Pulmonary artery endothelial cell (primary cell): ENCODE measurements at regions not wholly inside any gene's neighbourhood (a gene's known extent, or its start where the extent isn't known, plus 50 kb on each side); places are given as distances from the start of the nearest gene placed in this dataset.
"Not testable (repeated sequence)": the region's sequence is repeated elsewhere in the genome, so short reads cannot be mapped to it uniquely, and the experiment has no call there.

ENCODE experiments used
- DNase-seq: peaks from one replicate; pipeline ENCODE4 v3.0.0-alpha.2; 2011; ENCODE audit warnings: low read depth, low spot score

DNA sequence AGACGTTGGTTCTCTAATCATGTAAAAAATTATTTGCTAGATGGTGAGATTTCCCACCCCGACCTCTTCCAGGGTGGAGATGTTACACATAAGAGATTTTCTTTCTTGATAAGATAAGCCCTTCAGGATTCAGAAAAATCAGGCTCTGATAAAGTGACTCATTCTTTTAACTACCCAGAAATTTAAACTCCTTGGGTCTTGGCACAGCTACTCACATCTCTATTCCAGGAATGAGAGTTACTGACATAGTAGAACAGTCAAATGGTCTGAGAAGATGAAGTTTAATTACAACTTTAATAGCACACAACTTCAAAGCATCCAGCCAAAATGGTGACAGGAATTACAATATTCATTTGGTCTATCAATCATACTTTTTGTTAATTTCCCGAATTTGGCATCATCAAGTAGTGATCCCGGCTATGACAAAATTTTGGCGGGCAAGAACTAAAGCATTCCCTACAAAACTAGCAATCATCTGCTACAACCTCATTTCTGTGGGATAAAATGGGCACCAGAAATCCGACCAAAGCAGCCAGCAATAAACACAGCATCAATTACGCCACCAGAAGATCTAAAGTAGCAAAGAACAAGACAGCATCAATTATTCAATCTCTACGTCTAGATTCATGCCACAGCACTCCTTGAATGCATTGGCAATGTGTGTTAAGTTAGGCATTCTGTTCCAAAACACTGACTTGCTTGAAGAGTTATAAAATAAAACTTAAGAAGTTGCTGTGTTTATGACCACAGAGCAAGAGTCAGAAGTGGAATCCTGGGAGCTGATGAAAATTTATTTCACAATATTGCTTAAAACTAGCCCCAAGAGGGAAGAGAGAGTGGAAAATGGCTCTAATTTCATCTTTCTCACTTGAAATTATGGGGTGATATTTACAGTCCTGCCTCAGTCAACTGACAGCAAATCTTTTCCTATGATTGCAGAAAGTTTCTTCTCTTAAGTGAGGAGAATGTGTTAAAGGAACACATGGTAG, 565.7 kb upstream of the ANKRD30A start:
- DNase-seq, result no peak

DNA sequence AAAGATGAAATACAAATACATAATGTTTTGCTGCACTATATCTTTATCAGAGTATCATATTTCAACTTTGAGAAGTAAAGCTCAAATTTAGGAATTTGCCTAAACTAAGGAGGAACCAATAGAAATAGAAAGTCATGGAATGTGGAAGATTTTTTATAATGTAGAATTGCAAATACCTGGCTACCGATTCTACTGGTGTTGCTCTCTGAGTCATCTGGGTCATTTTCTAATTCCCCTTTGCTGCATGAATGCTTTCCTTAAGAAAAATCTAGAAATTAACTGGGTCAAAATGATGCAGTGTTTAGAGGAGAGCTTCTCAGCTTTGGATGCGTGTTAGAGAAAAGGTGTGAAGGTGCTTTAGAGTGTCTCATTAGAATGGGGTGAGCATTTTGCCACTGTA, 568.9 kb upstream of the ANKRD30A start:
- DNase-seq, result no peak

DNA sequence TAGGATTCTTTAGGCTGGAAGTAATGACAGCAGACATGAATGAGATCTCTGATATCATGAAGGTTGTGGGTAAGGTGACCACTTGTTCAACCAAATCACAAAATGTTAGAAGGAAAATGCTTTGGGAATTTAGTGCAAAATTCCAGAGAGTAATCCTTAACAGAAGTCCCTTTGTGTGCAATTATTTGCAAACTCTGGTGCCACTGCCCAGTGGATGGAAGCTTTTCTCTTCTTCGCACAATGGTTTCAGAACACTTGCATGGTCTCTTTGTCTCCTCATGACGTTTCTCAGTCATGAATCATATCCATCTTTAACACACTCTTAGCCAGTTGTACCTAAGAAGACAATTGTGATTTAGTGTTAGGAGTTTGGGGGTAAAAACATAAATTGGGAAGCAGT, 570.4 kb upstream of the ANKRD30A start:
- no peak for DNase-seq

DNA sequence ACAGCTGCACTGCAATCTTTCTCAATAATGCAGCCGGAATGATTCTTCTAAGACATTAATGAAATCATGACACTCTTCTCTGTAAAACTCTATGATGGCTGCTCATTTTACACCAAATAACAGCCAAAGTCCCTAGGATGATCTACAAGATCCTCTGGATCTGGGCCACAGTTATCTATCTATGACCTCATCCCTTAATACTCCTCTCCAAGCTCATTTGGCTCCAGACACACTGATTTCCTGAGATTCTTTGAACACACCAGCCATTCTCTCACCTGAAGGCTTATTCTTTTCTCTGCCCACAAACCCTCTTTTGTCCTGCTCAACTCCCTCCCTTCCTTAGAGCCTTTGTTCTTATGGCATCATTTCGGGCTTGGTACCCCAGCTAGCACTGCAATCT, 577.4 kb upstream of the ANKRD30A start:
- DNase-seq, result no peak

DNA sequence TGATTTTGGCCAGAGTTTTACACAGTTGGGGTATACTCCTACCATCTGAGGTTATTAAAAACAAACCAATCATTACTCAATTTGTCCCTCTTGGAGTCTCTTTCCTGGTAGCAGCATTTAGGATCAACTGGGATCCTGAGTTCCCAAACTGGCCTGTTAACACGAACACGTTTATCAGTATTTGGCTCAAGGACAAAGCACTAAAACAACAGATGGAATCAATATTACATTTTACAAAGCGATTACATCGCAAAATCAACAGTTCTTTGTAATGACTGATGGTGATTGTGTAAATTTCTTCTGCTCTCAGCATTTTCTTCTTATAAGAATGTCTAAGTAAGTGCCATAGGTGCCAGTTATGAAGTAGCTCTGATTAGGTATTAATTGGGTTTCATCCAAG, 582.9 kb upstream of the ANKRD30A start:
- DNase-seq, result no peak

DNA sequence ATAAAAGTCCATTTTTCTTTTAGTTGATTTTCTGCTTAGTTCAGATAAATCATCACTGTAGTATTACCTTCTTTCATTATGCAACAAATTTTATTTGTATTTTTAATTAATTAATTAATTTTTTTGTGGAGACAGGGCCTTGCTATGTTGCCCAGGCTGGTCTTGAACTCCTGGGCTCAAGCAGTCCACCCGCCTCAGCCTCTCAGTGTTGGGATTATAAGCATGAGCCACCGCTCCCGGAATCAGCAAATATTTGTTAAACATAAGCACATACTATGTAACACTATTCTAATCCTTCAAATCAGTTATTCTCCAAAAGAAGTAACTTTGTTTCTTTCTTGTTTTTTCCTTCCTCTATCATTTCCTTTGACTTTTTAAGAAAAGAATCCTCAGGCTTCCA, 584.8 kb upstream of the ANKRD30A start:
- no peak for DNase-seq

DNA sequence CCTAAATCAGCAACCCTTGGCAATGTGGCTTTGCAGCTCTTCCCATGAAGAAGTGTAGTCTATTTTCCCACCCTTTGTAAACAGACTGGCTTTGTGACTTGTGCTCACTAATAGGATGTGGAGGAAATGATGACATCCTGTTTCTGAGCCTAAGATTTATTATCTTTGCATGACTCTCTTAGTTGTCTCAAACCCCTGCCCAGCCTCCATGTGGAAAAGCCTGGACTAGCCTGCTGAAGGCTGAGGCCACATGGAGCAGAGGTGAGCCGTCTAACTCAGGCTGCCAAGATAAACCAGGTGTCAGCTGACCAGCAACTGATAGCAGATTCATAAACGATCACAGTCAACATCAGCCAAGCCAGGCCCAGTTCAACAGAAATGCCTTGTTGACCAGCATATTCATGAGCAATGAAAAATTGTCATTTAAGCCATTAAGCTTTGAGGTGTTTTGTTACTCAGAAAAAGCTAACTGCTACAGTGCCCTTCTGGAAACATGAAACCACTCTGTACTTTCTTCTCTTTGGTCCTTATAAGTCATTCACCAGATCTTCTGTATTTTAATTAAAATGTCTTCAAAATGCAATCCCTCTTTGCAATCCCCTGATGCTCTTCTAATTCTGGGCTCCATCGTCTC, 586.3 kb upstream of the ANKRD30A start:
- peak; percentile 98 for DNase-seq

DNA sequence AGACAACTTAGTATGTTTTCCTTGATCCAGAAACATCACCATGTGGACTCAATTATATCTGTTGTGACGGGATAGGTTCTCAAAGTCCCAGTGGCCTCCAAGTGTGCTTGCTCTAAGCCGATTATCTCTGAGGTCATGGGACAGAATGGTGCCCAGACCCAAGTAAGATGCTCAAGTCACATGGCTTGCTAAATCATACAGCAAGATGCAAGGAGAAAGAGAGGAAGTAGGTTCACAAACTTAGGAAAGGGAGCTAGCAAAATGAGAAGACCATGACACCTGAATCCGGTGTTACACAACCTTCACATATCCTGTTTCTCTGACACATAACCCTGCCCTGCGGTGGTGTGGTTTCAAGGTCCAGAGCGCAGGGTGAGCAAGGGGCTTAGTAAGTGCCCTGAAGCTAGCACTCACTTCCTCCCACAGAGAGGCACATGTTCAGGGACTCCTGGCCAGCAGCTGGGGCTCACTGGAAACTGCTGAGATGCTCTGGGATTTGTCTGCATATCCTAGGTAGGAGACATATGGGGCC, 590.9 kb upstream of the ANKRD30A start:
- peak; percentile 75 for DNase-seq

DNA sequence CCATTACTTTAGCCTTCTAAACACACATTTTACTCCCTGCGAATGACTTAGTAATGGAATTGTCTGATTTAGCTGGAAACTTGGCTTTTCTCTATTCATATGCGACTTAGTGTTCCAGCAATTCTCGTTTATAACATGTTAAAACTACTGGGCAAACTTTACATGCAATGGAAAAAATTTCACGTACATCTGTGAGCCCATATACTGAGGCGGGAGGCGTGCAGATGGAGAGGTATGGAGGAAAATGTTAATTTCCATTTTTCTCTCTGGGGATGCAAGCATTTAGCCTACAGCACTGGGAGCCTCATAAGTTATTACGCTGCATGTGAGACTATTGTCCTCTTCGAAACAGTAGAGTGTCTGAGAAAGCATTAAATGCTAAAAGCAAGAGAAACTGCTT, 591.5 kb upstream of the ANKRD30A start:
- DNase-seq, result no peak

DNA sequence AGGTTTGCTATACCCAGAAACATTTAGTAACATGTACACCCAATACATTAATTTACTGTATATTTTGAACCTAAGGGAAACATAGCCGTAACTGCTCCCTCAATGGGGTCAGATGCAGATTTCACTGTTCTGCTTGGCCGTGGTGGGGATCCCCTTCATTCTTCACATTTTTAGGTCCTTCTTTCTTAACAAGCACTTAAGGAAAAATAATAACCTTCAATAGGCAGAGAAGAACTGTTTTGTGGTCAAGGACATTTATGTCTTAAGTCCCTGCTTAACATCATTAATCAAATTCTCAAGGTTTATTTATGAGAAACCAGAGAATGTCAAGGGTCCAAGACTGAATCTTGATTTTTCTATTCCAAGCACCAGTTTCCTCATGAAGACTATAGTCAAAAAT, 592.1 kb upstream of the ANKRD30A start:
- no peak for DNase-seq

DNA sequence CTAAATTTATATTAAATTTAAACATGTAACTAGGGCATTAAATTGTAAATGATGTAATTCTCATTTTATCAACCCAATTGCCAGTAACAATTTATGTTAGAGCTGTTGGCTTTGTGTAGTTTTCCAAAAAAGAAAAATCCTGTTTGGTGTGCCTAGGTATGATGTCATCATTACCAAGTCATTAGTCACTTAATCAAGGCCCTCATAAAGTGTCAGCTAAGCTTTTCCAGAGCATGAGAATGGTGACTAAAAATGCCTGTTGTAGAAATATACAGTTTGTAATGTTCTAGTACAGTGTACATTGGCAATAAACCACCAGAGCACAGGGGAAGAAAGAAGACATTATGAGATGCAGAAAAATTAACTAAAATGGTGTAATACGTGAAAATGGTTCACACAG, 593.8 kb upstream of the ANKRD30A start:
- no peak for DNase-seq

DNA sequence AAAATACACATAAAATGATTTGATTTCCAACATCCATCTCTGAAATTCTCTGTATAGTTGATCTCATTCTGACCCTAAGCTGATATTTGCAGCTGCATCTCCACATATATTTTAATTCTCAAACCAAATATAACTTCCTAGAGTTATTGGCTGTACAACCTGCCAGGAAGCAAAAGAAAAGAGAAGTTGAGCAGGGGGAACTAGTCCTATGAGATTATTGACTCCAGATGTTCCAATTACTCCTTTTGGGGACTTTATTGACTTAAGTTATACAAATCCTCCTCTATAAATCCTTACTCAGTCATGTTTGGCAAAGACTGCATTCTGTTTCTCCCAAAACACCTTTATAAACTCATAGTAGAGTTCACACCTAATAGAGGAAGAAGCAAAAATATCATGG, 599.4 kb upstream of the ANKRD30A start:
- DNase-seq, result no peak

DNA sequence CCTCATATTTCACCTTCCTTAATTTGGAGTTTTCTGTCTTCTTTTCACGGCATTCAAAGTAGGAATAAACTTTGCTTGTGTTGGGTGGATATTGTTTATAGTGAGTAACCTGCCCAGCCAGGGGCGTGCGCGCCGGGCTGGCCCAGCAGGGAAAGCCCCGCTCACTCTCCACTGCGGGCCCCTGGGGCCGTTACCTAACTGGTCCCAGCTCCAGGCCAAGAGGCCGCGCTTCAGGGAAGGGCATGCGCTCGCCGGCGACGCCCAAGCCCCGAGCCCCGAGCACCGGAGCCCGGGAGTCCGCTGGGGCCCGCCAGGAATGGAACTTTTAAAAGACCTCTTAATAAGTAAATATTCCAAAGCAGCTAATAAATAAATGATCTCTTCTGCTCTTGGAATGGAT, 601.3 kb upstream of the ANKRD30A start:
- not testable (repeated sequence) for DNase-seq

DNA sequence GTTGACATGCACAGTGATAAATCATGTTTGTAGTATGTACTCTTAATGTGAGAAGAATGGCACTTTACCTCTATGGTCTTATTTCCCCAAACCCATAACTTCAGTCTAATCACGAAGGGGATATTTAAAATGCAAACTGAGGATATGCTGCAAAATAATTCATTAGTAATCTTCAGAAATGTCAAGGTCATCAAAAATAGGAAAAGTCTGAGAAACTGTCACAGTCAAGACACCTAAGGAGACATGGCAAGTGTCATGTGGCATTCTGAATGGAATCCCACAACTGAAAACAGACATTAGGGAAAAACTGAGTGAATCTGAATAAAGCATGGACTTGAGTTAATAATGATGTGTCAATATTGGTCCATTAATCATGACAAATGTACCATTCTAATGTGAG, 605.5 kb upstream of the ANKRD30A start:
- DNase-seq, result no peak

DNA sequence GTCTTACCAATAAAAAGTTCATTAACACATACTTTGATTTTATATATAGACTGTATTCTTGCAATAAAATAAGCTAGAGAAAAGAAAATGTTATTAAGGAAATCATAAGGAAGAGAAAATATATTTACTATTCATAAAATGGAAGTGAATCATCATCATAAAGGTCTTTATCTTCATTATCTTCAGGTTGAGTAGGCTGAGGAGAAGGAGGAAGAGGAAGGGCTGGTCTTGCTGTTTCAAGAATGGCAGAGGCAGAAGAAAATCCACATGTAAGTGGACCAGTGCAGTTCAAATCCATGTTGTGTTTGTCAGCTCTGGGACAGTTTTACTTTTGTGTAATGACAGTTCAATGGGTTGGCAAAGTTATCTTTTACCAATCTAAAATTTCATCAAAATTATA, 609.1 kb upstream of the ANKRD30A start:
- DNase-seq, result no peak

DNA sequence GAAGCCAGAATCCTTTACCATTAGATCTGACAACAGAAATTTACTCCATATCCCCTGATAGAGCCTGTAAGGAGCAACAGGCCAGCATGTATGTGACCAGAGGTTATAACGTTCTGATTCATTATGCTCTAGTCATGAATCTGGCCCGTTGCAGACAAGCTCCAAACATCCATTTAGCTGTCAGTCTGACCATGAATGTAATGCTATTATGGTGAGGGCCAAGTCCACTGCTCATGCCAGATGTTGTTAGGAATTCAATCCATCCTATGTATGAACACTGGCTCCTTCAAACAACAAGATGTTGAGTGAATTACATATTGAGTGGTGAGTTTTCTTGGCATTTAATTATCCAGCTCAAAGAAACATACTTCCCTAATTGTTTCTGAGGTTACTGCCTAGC, 610.1 kb upstream of the ANKRD30A start:
- DNase-seq, result no peak

DNA sequence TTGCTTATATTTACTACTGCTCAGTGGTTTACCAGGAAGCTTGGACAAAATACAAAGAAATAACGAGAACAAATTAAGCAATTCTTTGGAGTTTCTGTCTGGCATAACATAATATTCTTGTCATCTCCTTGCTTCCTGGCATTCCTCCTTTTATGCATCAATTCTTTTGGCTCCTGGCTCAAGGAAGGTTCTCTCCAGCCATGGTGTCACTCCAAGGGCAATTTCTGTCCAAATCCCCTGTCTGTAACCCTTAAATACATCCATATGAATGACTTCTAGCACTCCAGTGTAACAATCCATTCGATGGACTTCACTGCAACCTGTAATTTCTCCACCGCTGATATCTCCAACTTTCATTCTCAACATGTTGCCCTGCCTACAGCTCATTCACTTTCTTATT, 617.7 kb upstream of the ANKRD30A start:
- no peak for DNase-seq

DNA sequence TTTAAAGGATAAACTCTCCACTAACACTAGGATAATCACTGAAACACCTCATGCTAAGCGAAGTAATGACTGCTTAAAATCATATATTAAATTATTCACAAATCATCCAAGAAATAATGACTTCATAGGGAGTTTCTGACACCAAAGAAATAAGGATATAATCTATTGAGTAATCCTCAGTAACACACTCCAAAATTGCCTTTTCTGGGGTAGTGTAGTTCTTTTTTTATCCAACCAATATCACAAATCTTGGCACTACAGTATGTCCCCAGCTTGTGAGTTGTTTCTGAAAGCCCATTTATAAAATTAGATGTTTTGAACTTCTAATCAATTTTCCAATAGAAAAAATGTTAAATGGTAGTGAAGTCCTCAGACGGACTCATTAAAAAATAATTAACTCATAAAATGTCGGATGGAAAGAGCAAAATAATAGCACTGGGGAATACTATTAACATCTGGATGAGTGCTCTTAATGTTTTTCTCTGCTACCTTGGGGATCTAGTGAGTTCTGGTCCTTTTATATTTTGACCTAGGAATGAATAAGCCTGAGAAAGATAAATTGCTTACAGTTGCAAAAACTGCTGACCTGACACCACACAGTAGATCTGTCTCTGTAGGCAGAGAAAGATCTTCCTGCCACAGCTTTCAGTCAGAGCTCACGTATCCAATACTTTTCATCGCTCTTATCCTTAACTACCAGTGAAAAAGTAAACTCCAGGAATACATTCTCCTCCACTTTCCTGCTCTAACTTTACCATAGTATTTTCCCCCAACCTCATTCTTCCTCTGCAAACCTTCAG, 618.5 kb upstream of the ANKRD30A start:
- no peak for DNase-seq

DNA sequence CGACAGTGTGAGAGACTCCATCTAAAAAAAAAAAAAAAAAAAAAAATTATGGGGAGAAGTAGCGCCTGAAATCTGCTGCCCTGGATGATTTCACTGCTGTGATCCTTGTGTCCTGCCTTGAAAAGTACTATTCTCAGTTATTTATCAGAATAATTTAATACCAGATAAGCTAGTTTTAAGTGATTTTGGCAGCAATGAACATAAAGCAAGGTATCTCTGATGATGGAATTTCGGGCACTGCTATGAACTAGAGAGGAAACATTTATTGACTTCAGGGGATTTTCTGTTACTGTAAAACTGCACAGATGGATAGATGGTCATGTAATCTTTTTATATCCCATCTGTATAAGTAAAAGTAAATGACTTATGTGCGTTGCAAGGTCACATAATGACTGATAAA, 619.1 kb upstream of the ANKRD30A start:
- DNase-seq, result no peak

DNA sequence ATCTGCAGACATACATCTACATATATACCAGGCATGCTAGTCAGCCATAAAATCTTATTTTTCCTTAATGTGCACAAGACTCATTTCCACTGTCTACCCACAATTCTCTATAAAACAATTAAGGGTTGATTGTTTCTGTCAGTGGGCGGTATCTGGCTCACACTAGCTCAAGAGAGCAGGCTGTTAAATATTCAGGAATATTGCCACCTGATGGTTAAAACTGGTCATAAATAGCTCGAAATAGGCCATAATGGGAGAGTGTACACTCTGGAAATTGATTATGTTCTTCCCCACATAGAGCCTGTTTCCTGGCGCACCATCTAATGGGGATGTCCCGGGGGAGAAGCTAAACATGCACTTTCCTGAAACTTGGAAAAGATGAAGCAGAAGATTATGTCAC, 620.6 kb upstream of the ANKRD30A start:
- no peak for DNase-seq

DNA sequence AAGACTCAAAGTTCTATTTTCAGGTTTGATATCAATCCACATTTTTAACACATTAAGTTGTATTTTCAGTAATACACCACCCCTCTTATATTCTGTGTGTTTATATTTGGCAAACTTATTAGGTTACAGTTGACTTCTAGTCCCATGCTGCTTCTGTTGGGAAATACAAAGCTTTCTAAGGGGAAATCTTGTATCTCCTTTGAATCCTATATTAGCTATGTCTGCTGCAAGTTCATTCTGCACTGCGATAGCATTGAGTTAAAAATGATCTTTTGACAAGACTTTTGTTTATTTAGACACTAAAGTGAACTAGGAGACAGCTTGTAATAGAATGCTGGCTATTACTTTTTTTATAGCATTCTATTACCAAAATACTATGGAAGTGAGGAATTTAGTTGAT, 625.1 kb upstream of the ANKRD30A start:
- no peak for DNase-seq

DNA sequence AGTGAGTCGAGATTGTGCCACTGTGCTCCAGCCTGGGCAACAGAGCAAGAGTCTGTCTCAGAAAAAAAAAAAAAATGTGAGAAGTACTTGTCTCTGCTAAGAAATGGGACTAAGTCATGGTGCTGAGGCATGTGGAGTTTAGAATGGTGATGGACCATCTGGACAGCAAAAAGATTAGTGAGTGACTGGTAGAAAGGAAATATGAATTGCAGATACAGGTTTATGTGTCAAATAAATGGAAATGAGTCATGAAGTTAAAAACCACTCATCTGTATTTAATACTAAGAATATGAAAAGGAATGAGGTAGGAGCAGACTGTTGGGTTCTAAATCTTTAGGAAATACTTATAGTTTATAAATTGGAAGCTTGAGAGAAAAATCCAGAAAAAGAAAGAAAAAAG, 625.7 kb upstream of the ANKRD30A start:
- DNase-seq, result no peak
